ENCODE measurements at regions not wholly inside any gene's neighbourhood (a gene's known extent, or its start where the extent isn't known, plus 50 kb on each side); places are given as distances from the start of the nearest gene placed in this dataset.

DNA sequence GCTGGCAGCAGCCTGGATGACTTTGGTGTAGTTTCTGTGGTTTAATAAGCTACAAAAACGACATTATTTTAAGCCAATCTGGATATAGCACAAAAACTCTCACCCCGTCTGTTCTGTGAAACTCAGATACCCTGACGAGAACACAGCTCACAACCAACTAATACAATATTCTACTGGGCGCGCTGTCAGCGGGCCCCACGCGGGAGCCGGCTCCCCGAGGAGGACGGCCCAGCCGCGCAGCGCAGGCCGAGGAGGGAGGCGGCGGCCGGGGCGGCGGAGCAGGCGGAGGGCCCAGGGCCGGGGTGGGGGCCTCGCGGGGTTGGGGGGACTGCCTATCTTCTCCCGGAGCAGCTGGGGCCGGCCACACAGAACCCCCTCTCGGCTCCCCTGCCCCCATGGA is 87.2 kb upstream of the POU3F1 start:
- TF ChIP-seq, protein P1, sequence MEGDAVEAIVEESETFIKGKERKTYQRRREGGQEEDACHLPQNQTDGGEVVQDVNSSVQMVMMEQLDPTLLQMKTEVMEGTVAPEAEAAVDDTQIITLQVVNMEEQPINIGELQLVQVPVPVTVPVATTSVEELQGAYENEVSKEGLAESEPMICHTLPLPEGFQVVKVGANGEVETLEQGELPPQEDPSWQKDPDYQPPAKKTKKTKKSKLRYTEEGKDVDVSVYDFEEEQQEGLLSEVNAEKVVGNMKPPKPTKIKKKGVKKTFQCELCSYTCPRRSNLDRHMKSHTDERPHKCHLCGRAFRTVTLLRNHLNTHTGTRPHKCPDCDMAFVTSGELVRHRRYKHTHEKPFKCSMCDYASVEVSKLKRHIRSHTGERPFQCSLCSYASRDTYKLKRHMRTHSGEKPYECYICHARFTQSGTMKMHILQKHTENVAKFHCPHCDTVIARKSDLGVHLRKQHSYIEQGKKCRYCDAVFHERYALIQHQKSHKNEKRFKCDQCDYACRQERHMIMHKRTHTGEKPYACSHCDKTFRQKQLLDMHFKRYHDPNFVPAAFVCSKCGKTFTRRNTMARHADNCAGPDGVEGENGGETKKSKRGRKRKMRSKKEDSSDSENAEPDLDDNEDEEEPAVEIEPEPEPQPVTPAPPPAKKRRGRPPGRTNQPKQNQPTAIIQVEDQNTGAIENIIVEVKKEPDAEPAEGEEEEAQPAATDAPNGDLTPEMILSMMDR (IDR thresholded peaks at IDR 0.05; ENCODE audit: insufficient read depth, low read length): no peak
- no peak for TF ChIP-seq GABPA (IDR thresholded peaks at IDR 0.05; ENCODE audit: low read depth)

Data from HL-60 (cell line).